ENCODE measurements at regions not wholly inside any gene's neighbourhood (a gene's known extent, or its start where the extent isn't known, plus 50 kb on each side); places are given as distances from the start of the nearest gene placed in this dataset.

- no peak for TF ChIP-seq CTCF (IDR thresholded peaks at IDR 0.05)
- TF ChIP-seq POLR2A (IDR thresholded peaks at IDR 0.05), result no peak
Measured at GRCh38 chr12:113589437-113589836, 117.8 kb upstream of the LHX5 start.
